Trophoblast cell (in vitro differentiated cells and primary cell): ENCODE measurements at regions not wholly inside any gene's neighbourhood (a gene's known extent, or its start where the extent isn't known, plus 50 kb on each side); places are given as distances from the start of the nearest gene placed in this dataset.

Experiments used
- DNase-seq, 2 donors: peaks; one replicate each; pipeline ENCODE4 v3.0.0-alpha.2; 2016
- H2AFZ ChIP-seq: 2 replicates; pipeline ENCODE4 v1.6.1; 2013; ENCODE audit warnings: low read length, moderate library complexity, mild to moderate bottlenecking; ENCODE audit not compliant: insufficient read depth, poor library complexity
- H2AK5ac ChIP-seq: 2 replicates; pipeline ENCODE4 v1.6.1; 2013; ENCODE audit warnings: mild to moderate bottlenecking, low read length
- H2BK120ac ChIP-seq: 2 replicates; pipeline ENCODE4 v1.6.1; 2013; ENCODE audit warnings: low read length, mild to moderate bottlenecking, moderate library complexity; ENCODE audit not compliant: insufficient read depth, poor library complexity
- H2BK12ac ChIP-seq: 2 replicates; pipeline ENCODE4 v1.6.1; 2013; ENCODE audit warnings: mild to moderate bottlenecking, low read length, moderate library complexity
- H2BK5ac ChIP-seq: 2 replicates; pipeline ENCODE4 v1.6.1; 2013; ENCODE audit warnings: low read length, low read depth, moderate library complexity, mild to moderate bottlenecking; ENCODE audit not compliant: poor library complexity
- H3K14ac ChIP-seq: 2 replicates; pipeline ENCODE4 v1.6.1; 2013; ENCODE audit warnings: mild to moderate bottlenecking, low read length
- H3K18ac ChIP-seq: 2 replicates; pipeline ENCODE4 v1.6.1; 2013; ENCODE audit warnings: mild to moderate bottlenecking, low read length
- H3K23ac ChIP-seq: 2 replicates; pipeline ENCODE4 v1.6.1; 2013; ENCODE audit warnings: low read length
- H3K27ac ChIP-seq: 2 replicates; pipeline ENCODE4 v1.5.1; 2013; ENCODE audit warnings: low read depth, mild to moderate bottlenecking, inconsistent platforms, low read length, moderate library complexity
- H3K27me3 ChIP-seq: 2 replicates; pipeline ENCODE4 v1.6.1; 2013; ENCODE audit warnings: inconsistent platforms, mild to moderate bottlenecking, low read length, moderate library complexity; ENCODE audit not compliant: insufficient read depth
- H3K36me3 ChIP-seq, 2 experiments: 1 replicate in 1 of 2; 2 replicates in 1 of 2; pipeline ENCODE4 v1.6.1; 2013; ENCODE audit warnings: low read length in 2 of 2, mild to moderate bottlenecking in 2 of 2, moderate library complexity in 1 of 2; ENCODE audit not compliant: insufficient read depth in 2 of 2, control insufficient read depth in 1 of 2
- H3K4ac ChIP-seq: 2 replicates; pipeline ENCODE4 v1.6.1; 2013; ENCODE audit warnings: low read depth, mild to moderate bottlenecking, low read length, moderate library complexity
- H3K4me1 ChIP-seq, 2 experiments: 1 replicate in 1 of 2; 2 replicates in 1 of 2; pipeline ENCODE4 v1.6.1; 2013; ENCODE audit warnings: low read length in 2 of 2, mild to moderate bottlenecking in 2 of 2, moderate library complexity in 1 of 2; ENCODE audit not compliant: insufficient read depth in 2 of 2, control insufficient read depth in 1 of 2
- H3K4me2 ChIP-seq: 2 replicates; pipeline ENCODE4 v1.6.1; 2013; ENCODE audit warnings: inconsistent platforms, mild to moderate bottlenecking, low read length, moderate library complexity
- H3K4me3 ChIP-seq: 2 replicates; pipeline ENCODE4 v1.5.1; 2013; ENCODE audit warnings: mild to moderate bottlenecking, low read depth, low read length, inconsistent platforms
- H3K79me1 ChIP-seq: one replicate; pipeline ENCODE4 v1.6.1; 2013; ENCODE audit warnings: low read length
- H3K79me2 ChIP-seq: 2 replicates; pipeline ENCODE4 v1.6.1; 2013; ENCODE audit warnings: low read length, mild to moderate bottlenecking; ENCODE audit not compliant: control insufficient read depth, insufficient read depth, poor library complexity
- H3K9ac ChIP-seq: 2 replicates; pipeline ENCODE4 v1.6.1; 2013; ENCODE audit warnings: mild to moderate bottlenecking, low read length
- H3K9me3 ChIP-seq: 2 replicates; pipeline ENCODE4 v1.6.1; 2013; ENCODE audit warnings: low read depth, mild to moderate bottlenecking, control low read depth, inconsistent platforms, low read length; ENCODE audit not compliant: insufficient read depth
- H4K12ac ChIP-seq: 2 replicates; pipeline ENCODE4 v1.6.1; 2013; ENCODE audit warnings: low read depth, mild to moderate bottlenecking, low read length, moderate library complexity
- H4K8ac ChIP-seq: 2 replicates; pipeline ENCODE4 v1.6.1; 2013; ENCODE audit warnings: low read depth, mild to moderate bottlenecking, low read length, moderate library complexity
- H4K91ac ChIP-seq: one replicate; pipeline ENCODE4 v1.6.1; 2013; ENCODE audit warnings: low read depth, mild to moderate bottlenecking, low read length, moderate library complexity
- whole genome bisulfite sequencing: extraction: QIAGEN DNeasy Blood & Tissue Kit; methylation state at CpG from one replicate; pipeline ENCODE4 v1.1.7; 2013; ENCODE audit warnings: missing lambda C conversion rate; ENCODE audit not compliant: insufficient read length, insufficient coverage; ENCODE audit errors: extremely low coverage; 5-methylcytosine and 5-hydroxymethylcytosine counted together

GRCh38 chr2:18384242-18384641 lies 176.2 kb downstream of the RDH14 start:
- H4K12ac ChIP-seq, result no peak overlapping the region
- no peak overlapping the region for H2AK5ac ChIP-seq
- WGBS, result no CpG with 5 or more reads among the region's 1 CpG

GRCh38 chr2:18381386-18381785 lies 179.1 kb downstream of the RDH14 start:
- H3K14ac ChIP-seq, result no peak overlapping the region
- no peaks in the 10 kb centered on the region for H3K9me3 ChIP-seq
- no peak overlapping the region for H3K9ac ChIP-seq
- no peak overlapping the region for H3K4me2 ChIP-seq
- no peak overlapping the region for H4K91ac ChIP-seq
- H2BK5ac ChIP-seq, result no peak overlapping the region
- no peak overlapping the region for H2BK120ac ChIP-seq
- no peaks in the 10 kb centered on the region for H3K4me1 ChIP-seq
- no peak overlapping the region for H2BK12ac ChIP-seq
- no peak overlapping the region for H3K23ac ChIP-seq
- no peaks in the 10 kb centered on the region for H3K36me3 ChIP-seq
- no peak overlapping the region for H4K8ac ChIP-seq
- H4K12ac ChIP-seq, result no peak overlapping the region
- no peaks in the 10 kb centered on the region for H3K79me1 ChIP-seq
- no peak overlapping the region for H2AK5ac ChIP-seq
- H3K4ac ChIP-seq, result no peak overlapping the region
- H3K18ac ChIP-seq, result no peak overlapping the region
- H3K27me3 ChIP-seq, result no peaks in the 10 kb centered on the region
- no peak overlapping the region for H3K4me3 ChIP-seq
- H3K27ac ChIP-seq, result no peak overlapping the region
- DNase-seq, result no peak
- H2AFZ ChIP-seq, result no peak overlapping the region
- no peaks in the 10 kb centered on the region for H3K79me2 ChIP-seq

More at GRCh38 chr2:18384242-18384641, 176.2 kb downstream of the RDH14 start:
- Histone ChIP-seq H3K23ac (no peak overlapping the region), H3K27me3 (no peaks in the 10 kb centered on the region), H4K91ac (no peak overlapping the region), H3K79me1 (no peaks in the 10 kb centered on the region), H3K4me1 (no peaks in the 10 kb centered on the region), H2BK120ac (no peak overlapping the region), H3K4ac (no peak overlapping the region), H3K4me3 (no peak overlapping the region), H3K18ac (no peak overlapping the region), H3K36me3 (no peaks in the 10 kb centered on the region), H3K79me2 (no peaks in the 10 kb centered on the region), H3K9ac (no peak overlapping the region), H2BK5ac (no peak overlapping the region), H3K4me2 (no peak overlapping the region), H3K14ac (no peak overlapping the region), H3K9me3 (no peaks in the 10 kb centered on the region), H4K8ac (no peak overlapping the region), H2AFZ (no peak overlapping the region), H3K27ac (no peak overlapping the region), H2BK12ac (no peak overlapping the region)
- no peak for DNase-seq

GRCh38 chr2:18380321-18380720 lies 180.1 kb downstream of the RDH14 start:
- WGBS, result no CpG with 5 or more reads among the region's 3 CpGs
- Histone ChIP-seq H3K9ac (no peak overlapping the region), H3K4ac (no peak overlapping the region), H3K23ac (no peak overlapping the region), H2BK120ac (no peak overlapping the region), H3K18ac (no peak overlapping the region), H4K12ac (no peak overlapping the region), H2BK5ac (no peak overlapping the region), H3K27me3 (no peaks in the 10 kb centered on the region), H3K4me1 (no peaks in the 10 kb centered on the region), H2AK5ac (no peak overlapping the region), H2BK12ac (no peak overlapping the region), H3K9me3 (no peaks in the 10 kb centered on the region), H3K36me3 (no peaks in the 10 kb centered on the region), H3K4me2 (no peak overlapping the region), H3K27ac (no peak overlapping the region), H3K79me1 (no peaks in the 10 kb centered on the region), H2AFZ (no peak overlapping the region), H4K91ac (no peak overlapping the region), H3K79me2 (no peaks in the 10 kb centered on the region), H3K4me3 (no peak overlapping the region), H4K8ac (no peak overlapping the region), H3K14ac (no peak overlapping the region)
- DNase-seq, result no peak

- Histone ChIP-seq H3K79me1 (no peaks in the 10 kb centered on the region), H3K4ac (no peak overlapping the region), H2BK5ac (no peak overlapping the region), H3K18ac (no peak overlapping the region), H2BK120ac (no peak overlapping the region), H3K36me3 (no peaks in the 10 kb centered on the region), H3K27ac (no peak overlapping the region), H3K27me3 (no peaks in the 10 kb centered on the region), H4K12ac (no peak overlapping the region), H2BK12ac (no peak overlapping the region), H3K4me2 (no peak overlapping the region), H3K4me1 (no peaks in the 10 kb centered on the region), H3K79me2 (no peaks in the 10 kb centered on the region), H3K4me3 (no peak overlapping the region), H3K9ac (no peak overlapping the region), H3K23ac (no peak overlapping the region), H4K91ac (no peak overlapping the region), H3K9me3 (no peaks in the 10 kb centered on the region), H2AFZ (no peak overlapping the region), H4K8ac (no peak overlapping the region), H2AK5ac (no peak overlapping the region), H3K14ac (no peak overlapping the region)
- DNase-seq, result no peak
- no CpG with 5 or more reads among the region's 7 CpGs for WGBS
Observed at GRCh38 chr2:18379870-18380269, 180.6 kb downstream of the RDH14 start.
